ENCODE measurements at regions not wholly inside any gene's neighbourhood (a gene's known extent, or its start where the extent isn't known, plus 50 kb on each side); places are given as distances from the start of the nearest gene placed in this dataset.

DNA sequence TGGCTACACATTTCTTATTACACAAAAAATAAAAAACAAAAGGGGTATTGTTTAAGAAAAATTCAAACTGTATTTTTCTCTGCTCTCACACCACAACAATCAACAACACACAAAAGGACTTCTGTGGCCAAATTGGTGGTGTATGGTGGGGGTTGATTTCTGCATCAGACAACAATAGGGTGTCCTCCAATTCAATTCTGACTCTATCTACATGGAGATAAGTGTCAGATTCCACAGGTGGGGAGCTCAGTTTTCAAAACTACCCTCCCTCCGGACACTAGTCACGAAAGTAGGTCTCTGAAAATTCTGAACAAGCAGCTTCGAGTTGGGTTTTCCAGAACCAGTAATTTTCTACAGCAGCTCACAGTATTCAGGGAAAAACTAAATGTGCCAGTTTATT lies 744.9 kb upstream of the NCAM2 start:
- TF ChIP-seq CEBPB (IDR thresholded peaks at IDR 0.05) (no peak), NFIC (IDR thresholded peaks at IDR 0.05) (no peak), EGR1 (IDR thresholded peaks at IDR 0.05) (no peak), ZBTB7A (IDR thresholded peaks at IDR 0.05; ENCODE audit: low read depth) (no peak), TEAD4 (IDR thresholded peaks at IDR 0.05) (no peak), FOXM1 (IDR thresholded peaks at IDR 0.05; ENCODE audit: borderline replicate concordance, low read depth) (no peak), RAD21 (IDR thresholded peaks at IDR 0.05; ENCODE audit: low read depth) (no peak), EP300 (IDR thresholded peaks at IDR 0.05; ENCODE audit: borderline replicate concordance) (no peak), TAF1 (IDR thresholded peaks at IDR 0.05; ENCODE audit: low read depth) (no peak), YY1 (IDR thresholded peaks at IDR 0.05; ENCODE audit: low read depth) (no peak), TCF12 (IDR thresholded peaks at IDR 0.05; ENCODE audit: low read depth) (no peak), CREB1 (IDR thresholded peaks at IDR 0.05; ENCODE audit: low read depth) (no peak)
- TF ChIP-seq, protein P1, sequence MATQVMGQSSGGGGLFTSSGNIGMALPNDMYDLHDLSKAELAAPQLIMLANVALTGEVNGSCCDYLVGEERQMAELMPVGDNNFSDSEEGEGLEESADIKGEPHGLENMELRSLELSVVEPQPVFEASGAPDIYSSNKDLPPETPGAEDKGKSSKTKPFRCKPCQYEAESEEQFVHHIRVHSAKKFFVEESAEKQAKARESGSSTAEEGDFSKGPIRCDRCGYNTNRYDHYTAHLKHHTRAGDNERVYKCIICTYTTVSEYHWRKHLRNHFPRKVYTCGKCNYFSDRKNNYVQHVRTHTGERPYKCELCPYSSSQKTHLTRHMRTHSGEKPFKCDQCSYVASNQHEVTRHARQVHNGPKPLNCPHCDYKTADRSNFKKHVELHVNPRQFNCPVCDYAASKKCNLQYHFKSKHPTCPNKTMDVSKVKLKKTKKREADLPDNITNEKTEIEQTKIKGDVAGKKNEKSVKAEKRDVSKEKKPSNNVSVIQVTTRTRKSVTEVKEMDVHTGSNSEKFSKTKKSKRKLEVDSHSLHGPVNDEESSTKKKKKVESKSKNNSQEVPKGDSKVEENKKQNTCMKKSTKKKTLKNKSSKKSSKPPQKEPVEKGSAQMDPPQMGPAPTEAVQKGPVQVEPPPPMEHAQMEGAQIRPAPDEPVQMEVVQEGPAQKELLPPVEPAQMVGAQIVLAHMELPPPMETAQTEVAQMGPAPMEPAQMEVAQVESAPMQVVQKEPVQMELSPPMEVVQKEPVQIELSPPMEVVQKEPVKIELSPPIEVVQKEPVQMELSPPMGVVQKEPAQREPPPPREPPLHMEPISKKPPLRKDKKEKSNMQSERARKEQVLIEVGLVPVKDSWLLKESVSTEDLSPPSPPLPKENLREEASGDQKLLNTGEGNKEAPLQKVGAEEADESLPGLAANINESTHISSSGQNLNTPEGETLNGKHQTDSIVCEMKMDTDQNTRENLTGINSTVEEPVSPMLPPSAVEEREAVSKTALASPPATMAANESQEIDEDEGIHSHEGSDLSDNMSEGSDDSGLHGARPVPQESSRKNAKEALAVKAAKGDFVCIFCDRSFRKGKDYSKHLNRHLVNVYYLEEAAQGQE (IDR thresholded peaks at IDR 0.05; ENCODE audit: low read depth) = no peak
- TF ChIP-seq, protein P2, sequence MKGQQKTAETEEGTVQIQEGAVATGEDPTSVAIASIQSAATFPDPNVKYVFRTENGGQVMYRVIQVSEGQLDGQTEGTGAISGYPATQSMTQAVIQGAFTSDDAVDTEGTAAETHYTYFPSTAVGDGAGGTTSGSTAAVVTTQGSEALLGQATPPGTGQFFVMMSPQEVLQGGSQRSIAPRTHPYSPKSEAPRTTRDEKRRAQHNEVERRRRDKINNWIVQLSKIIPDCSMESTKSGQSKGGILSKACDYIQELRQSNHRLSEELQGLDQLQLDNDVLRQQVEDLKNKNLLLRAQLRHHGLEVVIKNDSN (IDR thresholded peaks at IDR 0.05) = no peak
- TF ChIP-seq, protein P3, sequence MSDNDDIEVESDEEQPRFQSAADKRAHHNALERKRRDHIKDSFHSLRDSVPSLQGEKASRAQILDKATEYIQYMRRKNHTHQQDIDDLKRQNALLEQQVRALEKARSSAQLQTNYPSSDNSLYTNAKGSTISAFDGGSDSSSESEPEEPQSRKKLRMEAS (IDR thresholded peaks at IDR 0.05) = no peak

DNA sequence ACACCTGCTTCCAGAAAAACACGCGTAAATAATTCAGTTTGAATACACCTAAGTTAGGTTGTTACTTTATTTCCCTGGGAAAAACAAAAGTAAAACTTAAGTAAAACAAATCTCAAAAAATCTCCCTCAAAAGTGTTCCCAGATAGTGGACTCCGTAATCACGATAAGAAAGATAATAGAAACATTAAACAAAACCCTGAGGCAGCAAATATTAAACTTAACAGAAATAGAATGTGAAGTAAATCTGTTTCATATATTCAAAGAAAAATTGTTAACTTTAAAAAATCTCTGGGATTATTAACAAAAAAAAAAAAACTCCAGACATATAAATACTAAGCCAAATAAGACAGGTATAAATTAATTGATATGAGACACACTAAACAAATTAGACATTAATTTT lies 743.2 kb upstream of the NCAM2 start:
- TF ChIP-seq, protein P1 (IDR thresholded peaks at IDR 0.05; ENCODE audit: low read depth) = no peak
- TF ChIP-seq, protein P3 (IDR thresholded peaks at IDR 0.05) = no peak
- TF ChIP-seq ZBTB7A (IDR thresholded peaks at IDR 0.05; ENCODE audit: low read depth) = no peak
- no peak for TF ChIP-seq YY1 (IDR thresholded peaks at IDR 0.05; ENCODE audit: low read depth)
- no peak for TF ChIP-seq RAD21 (IDR thresholded peaks at IDR 0.05; ENCODE audit: low read depth)
- no peak for TF ChIP-seq TAF1 (IDR thresholded peaks at IDR 0.05; ENCODE audit: low read depth)
- TF ChIP-seq CEBPB (IDR thresholded peaks at IDR 0.05) = no peak
- TF ChIP-seq CREB1 (IDR thresholded peaks at IDR 0.05; ENCODE audit: low read depth) = no peak
- no peak for TF ChIP-seq FOXM1 (IDR thresholded peaks at IDR 0.05; ENCODE audit: borderline replicate concordance, low read depth)
- TF ChIP-seq TEAD4 (IDR thresholded peaks at IDR 0.05) = no peak
- TF ChIP-seq, protein P2 (IDR thresholded peaks at IDR 0.05) = no peak
- TF ChIP-seq EGR1 (IDR thresholded peaks at IDR 0.05) = no peak
- no peak for TF ChIP-seq NFIC (IDR thresholded peaks at IDR 0.05)
- no peak for TF ChIP-seq EP300 (IDR thresholded peaks at IDR 0.05; ENCODE audit: borderline replicate concordance)
- TF ChIP-seq TCF12 (IDR thresholded peaks at IDR 0.05; ENCODE audit: low read depth) = no peak

DNA sequence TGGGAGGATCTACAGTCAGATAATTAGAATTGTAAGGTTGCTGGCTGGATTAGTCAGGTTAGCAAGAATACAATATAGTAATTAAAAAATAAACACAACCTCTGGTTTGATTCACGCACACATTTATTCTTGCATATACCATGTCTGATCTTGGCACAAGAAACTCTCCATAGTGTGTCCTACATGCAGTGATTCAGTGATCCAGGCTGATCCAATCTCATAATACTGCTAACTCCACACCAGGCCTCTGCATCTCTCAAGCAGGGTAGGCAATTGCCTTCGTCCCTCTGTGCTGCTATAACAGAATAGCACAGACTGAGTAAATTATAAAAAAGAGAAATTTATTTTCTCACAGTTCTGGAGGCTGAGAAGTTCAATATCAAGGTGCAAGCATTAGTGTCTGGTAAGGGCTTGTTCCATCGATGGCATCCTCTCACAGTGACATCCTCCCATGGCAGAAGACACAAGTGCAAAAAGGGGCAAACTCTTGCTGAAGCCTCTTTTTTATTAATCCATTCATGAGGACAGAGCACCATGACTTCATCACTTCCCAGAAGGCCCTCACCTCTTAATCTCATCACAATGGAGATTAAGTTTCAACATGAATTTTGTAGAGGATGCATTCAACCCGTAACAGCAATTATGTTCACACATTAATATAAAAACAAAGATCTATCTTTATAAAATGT lies 741.0 kb upstream of the NCAM2 start:
- TF ChIP-seq CREB1 (IDR thresholded peaks at IDR 0.05; ENCODE audit: low read depth) (no peak), YY1 (IDR thresholded peaks at IDR 0.05; ENCODE audit: low read depth) (no peak), TEAD4 (IDR thresholded peaks at IDR 0.05) (no peak), TAF1 (IDR thresholded peaks at IDR 0.05; ENCODE audit: low read depth) (no peak), EP300 (IDR thresholded peaks at IDR 0.05; ENCODE audit: borderline replicate concordance) (no peak), RAD21 (IDR thresholded peaks at IDR 0.05; ENCODE audit: low read depth) (no peak), ZBTB7A (IDR thresholded peaks at IDR 0.05; ENCODE audit: low read depth) (no peak), FOXM1 (IDR thresholded peaks at IDR 0.05; ENCODE audit: borderline replicate concordance, low read depth) (no peak), EGR1 (IDR thresholded peaks at IDR 0.05) (no peak), NFIC (IDR thresholded peaks at IDR 0.05) (no peak), CEBPB (IDR thresholded peaks at IDR 0.05) (no peak), TCF12 (IDR thresholded peaks at IDR 0.05; ENCODE audit: low read depth) (no peak)
- TF ChIP-seq, protein P3 (IDR thresholded peaks at IDR 0.05) = no peak
- TF ChIP-seq, protein P2 (IDR thresholded peaks at IDR 0.05) = no peak
- TF ChIP-seq, protein P1 (IDR thresholded peaks at IDR 0.05; ENCODE audit: low read depth) = no peak
